Mucosa of descending colon (tissue), 3 donors: ENCODE measurements at regions not wholly inside any gene's neighbourhood (a gene's known extent, or its start where the extent isn't known, plus 50 kb on each side); places are given as distances from the start of the nearest gene placed in this dataset.

Source experiments
- ATAC-seq: fragments of 200-7000 bp; cut with Tn5 transposase; one replicate; pipeline ENCODE4 v1.9.1; 2020; ENCODE audit warnings: mild to moderate bottlenecking, moderate library complexity
- DNase-seq, 3 donors: peaks; one replicate each; pipeline ENCODE4 v3.0.0-alpha.2; 2020
- H3K36me3 ChIP-seq: fragments of 200-600 bp; one replicate; pipeline ENCODE4 v1.8.0; 2021; ENCODE audit warnings: low read depth, mild to moderate bottlenecking
- H3K4me1 ChIP-seq: fragments of 200-600 bp; one replicate; pipeline ENCODE4 v1.8.0; 2021; ENCODE audit warnings: low read depth, mild to moderate bottlenecking
- H3K4me3 ChIP-seq: fragments of 200-600 bp; one replicate; pipeline ENCODE4 v1.8.0; 2021; ENCODE audit warnings: mild to moderate bottlenecking
- H3K9me3 ChIP-seq: fragments of 200-600 bp; one replicate; pipeline ENCODE4 v1.8.0; 2021; ENCODE audit warnings: mild to moderate bottlenecking
- CTCF ChIP-seq: fragments of 200-600 bp; IDR thresholded peaks from one replicate; pipeline ENCODE4 v1.8.0; 2022; ENCODE audit warnings: antibody characterized with exemption, mild to moderate bottlenecking
- intact Hi-C, 2 donors: fragments of 100-400 bp; cut with DNase I in 1 of 2; cut with micrococcal nuclease in 1 of 2; formaldehyde crosslinking; loops; one replicate each; pipeline versions ENCODE4 v1.11.0 to v1.11.1; 2022; cut with DNase I, micrococcal nuclease
- donor health status: DM: no; HTN: no; CAD: no; lungs with moderate emphysema.
- donor health status: DM: no; HTN: no; CAD: no.
- donor health status: DM: no; HTN: yes; CAD: no.

GRCh38 chr5:165673499-165673898, 2168.1 kb downstream of the MAT2B start:
- no peak for DNase-seq
- H3K36me3 ChIP-seq, result no peaks in the 10 kb centered on the region
- intact Hi-C loops, result no loop called here
- H3K4me3 ChIP-seq, result no peak overlapping the region
- H3K4me1 ChIP-seq, result no peaks in the 10 kb centered on the region
- TF ChIP-seq CTCF, result no peak
- no peak for ATAC-seq
- no peaks in the 10 kb centered on the region for H3K9me3 ChIP-seq

GRCh38 chr5:165695796-165696195, 2190.4 kb downstream of the MAT2B start:
- no peak for TF ChIP-seq CTCF
- H3K36me3 ChIP-seq, result no peaks in the 10 kb centered on the region
- DNase-seq, result no peak
- intact Hi-C loops, result no loop called here
- H3K4me3 ChIP-seq, result no peak overlapping the region
- H3K9me3 ChIP-seq, result peaks cover 27% of the 10 kb centered on the region
- ATAC-seq, result no peak
- H3K4me1 ChIP-seq, result no peaks in the 10 kb centered on the region

- Histone ChIP-seq H3K9me3 (peaks cover 3% of the 10 kb centered on the region), H3K4me1 (no peaks in the 10 kb centered on the region), H3K4me3 (no peak overlapping the region), H3K36me3 (no peaks in the 10 kb centered on the region)
- DNase-seq (no peak), ATAC-seq (no peak)
- intact Hi-C loops, result no loop called here
- no peak for TF ChIP-seq CTCF
These were observed 2200.5 kb downstream of the MAT2B start for GRCh38 chr5:165705960-165706359.

- Histone ChIP-seq H3K9me3 (no peaks in the 10 kb centered on the region), H3K4me3 (no peak overlapping the region), H3K4me1 (no peaks in the 10 kb centered on the region), H3K36me3 (no peaks in the 10 kb centered on the region)
- DNase-seq (no peak), ATAC-seq (no peak)
- no peak for TF ChIP-seq CTCF
- intact Hi-C loops, result no loop called here
These were observed 2206.6 kb downstream of the MAT2B start for GRCh38 chr5:165712011-165712410.

- TF ChIP-seq CTCF, result no peak
- no peaks in the 10 kb centered on the region for H3K9me3 ChIP-seq
- intact Hi-C loops, result no loop called here
- no peaks in the 10 kb centered on the region for H3K4me1 ChIP-seq
- ATAC-seq (no peak), DNase-seq (no peak)
- H3K36me3 ChIP-seq, result no peaks in the 10 kb centered on the region
- no peak overlapping the region for H3K4me3 ChIP-seq
These were observed 2209.2 kb downstream of the MAT2B start for GRCh38 chr5:165714598-165714997.

GRCh38 chr5:165720901-165721300, 2215.5 kb downstream of the MAT2B start:
- Histone ChIP-seq H3K9me3 (peaks cover 2% of the 10 kb centered on the region), H3K4me1 (no peaks in the 10 kb centered on the region), H3K36me3 (no peaks in the 10 kb centered on the region), H3K4me3 (no peak overlapping the region)
- no peak for TF ChIP-seq CTCF
- DNase-seq (no peak), ATAC-seq (no peak)
- intact Hi-C loops, result no loop called here
